B cell (primary cell): ENCODE measurements at regions not wholly inside any gene's neighbourhood (a gene's known extent, or its start where the extent isn't known, plus 50 kb on each side); places are given as distances from the start of the nearest gene placed in this dataset.

Source experiments
- ATAC-seq: fragments of 200-7000 bp; cut with Tn5 transposase; one replicate; pipeline ENCODE4 v1.10.0; 2021; ENCODE audit warnings: low read depth, mild to moderate bottlenecking, moderate number of reproducible peaks, moderate library complexity
- CTCF ChIA-PET: fragments of 350-600 bp; sonication (Branson Sonifier 250); formaldehyde crosslinking; loops from one replicate; lab custom pipeline; 2021; ENCODE audit warnings: antibody characterized with exemption, inconsistent platforms; lab: Charles Lee
- POLR2A ChIA-PET: fragments of 350-600 bp; sonication (Branson Sonifier 250); formaldehyde crosslinking; loops from one replicate; lab custom pipeline; 2021; ENCODE audit warnings: antibody characterized with exemption; lab: Charles Lee
- DNase-seq: peaks from one replicate; pipeline ENCODE4 v3.0.0; 2013
- H2AFZ ChIP-seq: 2 replicates; pipeline ENCODE4 v1.6.1; 2012; ENCODE audit warnings: mild to moderate bottlenecking, low read depth, low read length; ENCODE audit not compliant: insufficient read depth, poor library complexity, severe bottlenecking
- H3K27ac ChIP-seq, 2 donors: 1 replicate in 1 of 2; 2 replicates in 1 of 2; pipeline ENCODE4 v1.5.1; 2012 to 2013; ENCODE audit warnings: low read length in 2 of 2, mild to moderate bottlenecking in 2 of 2, moderate library complexity in 1 of 2
- H3K27me3 ChIP-seq, 4 experiments: fragments of 200-600 bp in 1 of 4; sonication (generic) in 1 of 4; replicated peaks in 1 of 4; 1 replicate in 2 of 4; 2 replicates in 2 of 4; pipeline versions ENCODE4 v1.6.1 to v1.7.0; 2013 to 2016; ENCODE audit warnings: low read length in 3 of 4, mild to moderate bottlenecking in 2 of 4, mixed read lengths in 1 of 4, moderate library complexity in 1 of 4; ENCODE audit not compliant: insufficient read depth in 4 of 4, control insufficient read depth in 3 of 4; ENCODE audit errors: control extremely low read depth in 1 of 4
- H3K36me3 ChIP-seq, 2 experiments: replicated peaks in 1 of 2; 1 replicate in 1 of 2; 2 replicates in 1 of 2; pipeline versions ENCODE4 v1.6.1 to v1.7.1; 2013; ENCODE audit warnings: low read length in 1 of 2; ENCODE audit not compliant: insufficient read depth in 2 of 2, control insufficient read depth in 1 of 2; ENCODE audit errors: control extremely low read depth in 1 of 2, extremely low read depth in 1 of 2
- H3K4me1 ChIP-seq, 2 donors: fragments of 200-600 bp in 1 of 2; sonication (generic) in 1 of 2; 1 replicate in 1 of 2; 2 replicates in 1 of 2; pipeline versions ENCODE4 v1.5.1 to v1.6.1; 2013 to 2017; ENCODE audit warnings: low read length in 2 of 2; ENCODE audit not compliant: control insufficient read depth in 2 of 2, insufficient read depth in 2 of 2
- H3K4me2 ChIP-seq: replicated peaks from 2 replicates; pipeline ENCODE3; 2012; ENCODE audit warnings: mild to moderate bottlenecking, low read depth, low read length; ENCODE audit not compliant: poor library complexity, severe bottlenecking
- H3K4me3 ChIP-seq, 5 experiments: fragments of 200-600 bp in 1 of 5; sonication (generic) in 1 of 5; 1 replicate in 3 of 5; 2 replicates in 2 of 5; pipeline versions ENCODE4 v1.5.1 to v1.7.0; 2011 to 2016; ENCODE audit warnings: low read length in 4 of 5, mild to moderate bottlenecking in 4 of 5, low read depth in 2 of 5, control low read depth in 1 of 5, moderate library complexity in 1 of 5; ENCODE audit not compliant: insufficient read depth in 1 of 5; ENCODE audit errors: control extremely low read depth in 1 of 5, extremely low read depth in 1 of 5
- H3K79me2 ChIP-seq: fragments of 200-600 bp; sonication (generic); one replicate; pipeline ENCODE4 v1.6.0; 2016; ENCODE audit warnings: low read length; ENCODE audit not compliant: control insufficient read depth, insufficient read depth
- H3K9ac ChIP-seq: fragments of 200-600 bp; sonication (generic); 2 replicates; pipeline ENCODE4 v1.6.1; 2017; ENCODE audit warnings: mild to moderate bottlenecking, low read length, moderate library complexity
- H3K9me3 ChIP-seq, 3 donors: one replicate each; pipeline versions ENCODE4 v1.6.1 to v1.7.1; 2013; ENCODE audit warnings: low read length in 2 of 3; ENCODE audit not compliant: control insufficient read depth in 2 of 3, insufficient read depth in 1 of 3; ENCODE audit errors: control extremely low read depth in 1 of 3
- H4K20me1 ChIP-seq: 2 replicates; pipeline ENCODE4 v1.6.0; 2012; ENCODE audit warnings: mild to moderate bottlenecking, low read length; ENCODE audit not compliant: insufficient read depth, control insufficient read depth, poor library complexity, severe bottlenecking
- H3K27ac Mint-ChIP-seq: one replicate; pipeline ENCODE4 v1.8.0; 2021; ENCODE audit warnings: mixed read lengths
- H3K27me3 Mint-ChIP-seq: one replicate; pipeline ENCODE4 v1.8.0; 2021; ENCODE audit warnings: mixed read lengths
- H3K4me1 Mint-ChIP-seq: one replicate; pipeline ENCODE4 v1.8.0; 2021; ENCODE audit warnings: mixed read lengths
- H3K4me3 Mint-ChIP-seq: one replicate; pipeline ENCODE4 v1.8.0; 2021; ENCODE audit warnings: mixed read lengths
- H3K9me3 Mint-ChIP-seq: one replicate; pipeline ENCODE4 v1.8.0; 2022; ENCODE audit warnings: mixed read lengths; ENCODE audit not compliant: insufficient read depth
- EZH2 ChIP-seq: IDR thresholded peaks from 2 replicates; pipeline ENCODE4 v1.6.1; 2012; ENCODE audit warnings: borderline replicate concordance, low read depth, mild to moderate bottlenecking, moderate library complexity, low read length; ENCODE audit not compliant: insufficient read depth, poor library complexity, severe bottlenecking
- WGBS: methylation state at CpG from one replicate; pipeline ENCODE4 v1.1.5; 2013; ENCODE audit warnings: missing lambda C conversion rate; ENCODE audit not compliant: insufficient coverage; 5-methylcytosine and 5-hydroxymethylcytosine counted together
- intact Hi-C: fragments of 100-400 bp; cut with micrococcal nuclease; formaldehyde crosslinking; loops from one replicate; pipeline ENCODE4 v1.10.0; 2022
- TF ChIP-seq, protein P1 (sequence below): fragments of 200-600 bp; IDR thresholded peaks from one replicate; pipeline ENCODE4 v1.8.0; 2022; ENCODE audit warnings: antibody characterized with exemption, mild to moderate bottlenecking

DNA sequence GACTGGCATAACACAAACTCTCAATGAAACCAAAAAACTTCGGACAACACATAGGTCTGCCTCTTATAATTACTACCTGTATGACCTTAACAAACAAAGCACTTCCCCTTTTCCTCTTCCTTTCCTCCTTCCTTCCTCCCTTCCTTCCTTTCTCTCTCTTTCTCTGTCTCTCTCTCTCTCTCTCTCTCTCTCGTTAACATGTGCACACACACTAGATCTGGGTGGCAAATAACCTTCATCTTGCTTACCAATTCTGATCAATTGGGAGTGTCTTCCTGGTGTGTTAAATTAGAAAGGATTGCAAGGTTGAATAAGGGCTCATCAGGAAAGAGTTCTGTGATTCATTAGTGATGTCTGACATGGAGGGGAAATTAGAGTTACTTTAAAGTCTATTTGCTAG lies 307.8 kb upstream of the PRKD1 start:
- 83% methylated on average over 1 of the region's 2 CpGs for WGBS
- Histone ChIP-seq H3K4me2 (no peak overlapping the region), H4K20me1 (no peaks in the 10 kb centered on the region), H3K27me3 (no peaks in the 10 kb centered on the region), H3K4me3 (no peak overlapping the region), H2AFZ (no peak overlapping the region), H3K9ac (no peak overlapping the region), H3K4me1 (no peaks in the 10 kb centered on the region), H3K27ac (no peak overlapping the region), H3K9me3 (no peaks in the 10 kb centered on the region), H3K79me2 (no peaks in the 10 kb centered on the region), H3K36me3 (no peaks in the 10 kb centered on the region)
- Mint-ChIP-seq H3K27ac (no peak overlapping the region), H3K27me3 (no peaks in the 10 kb centered on the region), H3K4me3 (no peak overlapping the region), H3K4me1 (no peaks in the 10 kb centered on the region), H3K9me3 (peaks cover 2% of the 10 kb centered on the region)
- intact Hi-C loops, result no loop called here
- DNase-seq (no peak), ATAC-seq (no peak)
- CTCF ChIA-PET, result no interaction called here
- POLR2A ChIA-PET, result no interaction called here
- TF ChIP-seq EZH2, result no peak
- TF ChIP-seq, protein P1, sequence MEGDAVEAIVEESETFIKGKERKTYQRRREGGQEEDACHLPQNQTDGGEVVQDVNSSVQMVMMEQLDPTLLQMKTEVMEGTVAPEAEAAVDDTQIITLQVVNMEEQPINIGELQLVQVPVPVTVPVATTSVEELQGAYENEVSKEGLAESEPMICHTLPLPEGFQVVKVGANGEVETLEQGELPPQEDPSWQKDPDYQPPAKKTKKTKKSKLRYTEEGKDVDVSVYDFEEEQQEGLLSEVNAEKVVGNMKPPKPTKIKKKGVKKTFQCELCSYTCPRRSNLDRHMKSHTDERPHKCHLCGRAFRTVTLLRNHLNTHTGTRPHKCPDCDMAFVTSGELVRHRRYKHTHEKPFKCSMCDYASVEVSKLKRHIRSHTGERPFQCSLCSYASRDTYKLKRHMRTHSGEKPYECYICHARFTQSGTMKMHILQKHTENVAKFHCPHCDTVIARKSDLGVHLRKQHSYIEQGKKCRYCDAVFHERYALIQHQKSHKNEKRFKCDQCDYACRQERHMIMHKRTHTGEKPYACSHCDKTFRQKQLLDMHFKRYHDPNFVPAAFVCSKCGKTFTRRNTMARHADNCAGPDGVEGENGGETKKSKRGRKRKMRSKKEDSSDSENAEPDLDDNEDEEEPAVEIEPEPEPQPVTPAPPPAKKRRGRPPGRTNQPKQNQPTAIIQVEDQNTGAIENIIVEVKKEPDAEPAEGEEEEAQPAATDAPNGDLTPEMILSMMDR, result no peak

DNA sequence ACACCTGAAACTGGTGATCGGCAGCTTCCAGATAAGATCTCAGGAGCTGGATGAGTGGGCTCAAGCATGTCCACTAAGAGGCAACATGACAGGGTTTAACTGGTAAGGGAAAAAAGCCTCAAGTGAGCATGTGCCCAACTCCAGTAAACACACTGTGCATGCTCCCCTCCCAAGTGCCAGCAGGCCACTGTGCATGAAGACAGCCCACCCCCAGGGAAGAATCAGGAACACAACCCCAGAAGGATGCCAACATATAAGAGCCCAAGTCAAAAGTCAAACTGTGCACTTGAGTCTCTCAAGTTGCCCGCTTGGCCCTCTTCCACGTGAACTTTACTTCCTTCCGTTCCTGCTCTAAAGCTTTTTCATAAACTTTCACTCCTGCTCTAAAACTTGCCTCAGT lies 311.3 kb upstream of the PRKD1 start:
- WGBS, result 94% methylated on average over 3 of the region's 4 CpGs
- H3K27ac ChIP-seq, result no peak overlapping the region
- DNase-seq, result no peak
- no peaks in the 10 kb centered on the region for H3K4me1 ChIP-seq
- no peaks in the 10 kb centered on the region for H3K9me3 Mint-ChIP-seq
- ATAC-seq, result no peak
- H3K9ac ChIP-seq, result no peak overlapping the region
- no peaks in the 10 kb centered on the region for H3K79me2 ChIP-seq
- no peaks in the 10 kb centered on the region for H4K20me1 ChIP-seq
- H3K4me1 Mint-ChIP-seq, result no peaks in the 10 kb centered on the region
- no peaks in the 10 kb centered on the region for H3K36me3 ChIP-seq
- POLR2A ChIA-PET, result no interaction called here
- no peak for TF ChIP-seq EZH2
- TF ChIP-seq, protein P1, result no peak
- no peak overlapping the region for H3K4me3 Mint-ChIP-seq
- intact Hi-C loops, result no loop called here
- H3K4me2 ChIP-seq, result no peak overlapping the region
- CTCF ChIA-PET, result no interaction called here
- no peak overlapping the region for H2AFZ ChIP-seq
- no peaks in the 10 kb centered on the region for H3K27me3 ChIP-seq
- peaks cover 3% of the 10 kb centered on the region for H3K27me3 Mint-ChIP-seq
- H3K9me3 ChIP-seq, result no peaks in the 10 kb centered on the region
- H3K27ac Mint-ChIP-seq, result no peak overlapping the region
- no peak overlapping the region for H3K4me3 ChIP-seq
